ENCODE measurements at regions not wholly inside any gene's neighbourhood (a gene's known extent, or its start where the extent isn't known, plus 50 kb on each side); places are given as distances from the start of the nearest gene placed in this dataset.

GRCh38 chr16:86378831-86379504, 131.4 kb upstream of the FOXF1 start:
- DNase-seq (ENCODE audit: extremely low spot score, insufficient read length, low read depth) = no peak
- no peak for FAIRE-seq

GRCh38 chr16:86379505-86379846, 130.9 kb upstream of the FOXF1 start:
- FAIRE-seq (no peak), DNase-seq (ENCODE audit: extremely low spot score, insufficient read length, low read depth) (no peak)

- no peak for FAIRE-seq
- no peak for DNase-seq (ENCODE audit: extremely low spot score, insufficient read length, low read depth)
Observed at GRCh38 chr16:86380030-86380429, 130.3 kb upstream of the FOXF1 start.

GRCh38 chr16:86381491-86381890, 128.8 kb upstream of the FOXF1 start:
- FAIRE-seq = no peak
- DNase-seq (ENCODE audit: extremely low spot score, insufficient read length, low read depth) = no peak

- no peak for DNase-seq (ENCODE audit: extremely low spot score, insufficient read length, low read depth)
- no peak for FAIRE-seq
Observed at GRCh38 chr16:86382067-86382773, 128.1 kb upstream of the FOXF1 start.

GRCh38 chr16:86382774-86383407, 127.4 kb upstream of the FOXF1 start:
- FAIRE-seq = no peak
- DNase-seq (ENCODE audit: extremely low spot score, insufficient read length, low read depth) = no peak

- DNase-seq (ENCODE audit: extremely low spot score, insufficient read length, low read depth) = no peak
Observed at GRCh38 chr16:86383488-86384262, 126.7 kb upstream of the FOXF1 start.

GRCh38 chr16:86384263-86384649, 126.1 kb upstream of the FOXF1 start:
- DNase-seq (ENCODE audit: extremely low spot score, insufficient read length, low read depth) (no peak), FAIRE-seq (no peak)

More at GRCh38 chr16:86383488-86384262, 126.7 kb upstream of the FOXF1 start:
- no peak for FAIRE-seq

GRCh38 chr16:86384980-86385379, 125.3 kb upstream of the FOXF1 start:
- DNase-seq (ENCODE audit: extremely low spot score, insufficient read length, low read depth) = no peak
- FAIRE-seq = no peak

- DNase-seq (ENCODE audit: extremely low spot score, insufficient read length, low read depth) = no peak
- FAIRE-seq = no peak
Observed at GRCh38 chr16:86387468-86388440, 122.6 kb upstream of the FOXF1 start.

- no peak for FAIRE-seq
- no peak for DNase-seq (ENCODE audit: extremely low spot score, insufficient read length, low read depth)
Observed at GRCh38 chr16:86388976-86389375, 121.4 kb upstream of the FOXF1 start.

GRCh38 chr16:86389566-86390328, 120.6 kb upstream of the FOXF1 start:
- no peak for DNase-seq (ENCODE audit: extremely low spot score, insufficient read length, low read depth)
- no peak for FAIRE-seq

- FAIRE-seq (no peak), DNase-seq (ENCODE audit: extremely low spot score, insufficient read length, low read depth) (no peak)
Observed at GRCh38 chr16:86390335-86390734, 120.0 kb upstream of the FOXF1 start.

- no peak for FAIRE-seq
- DNase-seq (ENCODE audit: extremely low spot score, insufficient read length, low read depth) = no peak
Observed at GRCh38 chr16:86391486-86391885, 118.8 kb upstream of the FOXF1 start.

- no peak for FAIRE-seq
- no peak for DNase-seq (ENCODE audit: extremely low spot score, insufficient read length, low read depth)
Observed at GRCh38 chr16:86391984-86392383, 118.3 kb upstream of the FOXF1 start.

- FAIRE-seq (no peak), DNase-seq (ENCODE audit: extremely low spot score, insufficient read length, low read depth) (no peak)
Observed at GRCh38 chr16:86392436-86393152, 117.7 kb upstream of the FOXF1 start.

- DNase-seq (ENCODE audit: extremely low spot score, insufficient read length, low read depth) (no peak), FAIRE-seq (no peak)
Observed at GRCh38 chr16:86393907-86394626, 116.3 kb upstream of the FOXF1 start.

- DNase-seq (ENCODE audit: extremely low spot score, insufficient read length, low read depth) (no peak), FAIRE-seq (no peak)
Observed at GRCh38 chr16:86395477-86395876, 114.8 kb upstream of the FOXF1 start.
